ENCODE measurements at regions not wholly inside any gene's neighbourhood (a gene's known extent, or its start where the extent isn't known, plus 50 kb on each side); places are given as distances from the start of the nearest gene placed in this dataset.

DNA sequence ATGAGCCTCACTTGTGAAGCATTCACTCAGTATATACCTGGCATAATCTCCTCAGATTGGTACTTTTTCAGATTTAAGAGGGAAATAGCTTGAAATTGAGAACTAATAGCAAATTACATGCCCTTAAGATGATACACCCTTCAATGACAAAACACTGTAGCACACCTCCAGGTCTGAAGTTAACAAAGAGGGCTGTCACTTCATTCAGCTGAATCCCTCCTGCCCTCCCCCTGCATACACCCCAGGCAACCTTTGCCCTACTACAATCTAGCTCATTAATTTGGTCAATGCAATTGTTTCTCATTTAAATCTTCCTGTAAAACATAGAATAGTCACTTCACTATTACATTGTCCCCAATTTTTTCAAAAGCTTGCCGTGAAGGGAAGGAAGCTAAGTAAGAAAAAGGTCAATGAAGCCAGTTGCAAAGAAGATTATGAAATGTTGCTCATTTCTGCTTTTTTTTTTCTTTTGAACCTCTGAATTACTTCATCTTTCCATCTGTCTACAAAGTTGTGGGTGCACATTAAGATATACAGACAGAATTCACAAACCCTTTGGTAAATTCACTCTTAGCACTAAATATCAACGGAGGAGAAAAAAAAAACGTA, 294.8 kb upstream of the PTGER4 start:
- no peak for FAIRE-seq

- no peak for FAIRE-seq
These were observed 295.7 kb upstream of the PTGER4 start for GRCh38 chr5:40383749-40384651.

DNA sequence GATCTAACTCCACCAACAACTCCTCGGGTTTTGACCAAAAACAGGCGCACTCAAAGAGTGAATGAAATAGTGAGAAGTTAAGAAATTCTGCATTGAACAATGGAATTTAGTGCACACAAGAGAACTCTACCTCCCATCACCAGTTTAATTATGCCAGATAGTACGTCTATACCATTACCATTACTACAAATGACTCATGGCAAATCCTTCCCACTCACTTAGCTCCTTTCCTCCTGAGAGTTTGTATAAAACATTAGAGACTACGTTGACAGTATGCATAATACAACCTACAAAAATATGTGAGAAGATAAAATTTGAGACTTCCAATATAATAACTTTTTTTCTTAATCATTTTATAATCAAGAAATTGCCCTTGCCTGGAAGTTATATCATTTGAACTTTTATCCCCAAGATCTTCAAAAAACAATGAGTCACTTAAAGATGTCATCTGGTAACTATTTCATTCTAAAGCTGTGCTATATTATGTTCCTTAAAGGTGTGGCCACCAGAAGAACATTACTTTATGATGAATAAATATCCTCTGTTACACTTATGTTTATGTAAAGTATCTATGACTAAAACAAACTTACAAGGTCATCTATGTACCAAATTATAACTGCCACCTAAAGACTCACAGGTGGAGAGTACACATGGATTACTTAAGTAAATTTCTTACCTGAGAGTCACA, 297.9 kb upstream of the PTGER4 start:
- FAIRE-seq = no peak

- no peak for FAIRE-seq
These were observed 298.7 kb upstream of the PTGER4 start for GRCh38 chr5:40381016-40381415.

DNA sequence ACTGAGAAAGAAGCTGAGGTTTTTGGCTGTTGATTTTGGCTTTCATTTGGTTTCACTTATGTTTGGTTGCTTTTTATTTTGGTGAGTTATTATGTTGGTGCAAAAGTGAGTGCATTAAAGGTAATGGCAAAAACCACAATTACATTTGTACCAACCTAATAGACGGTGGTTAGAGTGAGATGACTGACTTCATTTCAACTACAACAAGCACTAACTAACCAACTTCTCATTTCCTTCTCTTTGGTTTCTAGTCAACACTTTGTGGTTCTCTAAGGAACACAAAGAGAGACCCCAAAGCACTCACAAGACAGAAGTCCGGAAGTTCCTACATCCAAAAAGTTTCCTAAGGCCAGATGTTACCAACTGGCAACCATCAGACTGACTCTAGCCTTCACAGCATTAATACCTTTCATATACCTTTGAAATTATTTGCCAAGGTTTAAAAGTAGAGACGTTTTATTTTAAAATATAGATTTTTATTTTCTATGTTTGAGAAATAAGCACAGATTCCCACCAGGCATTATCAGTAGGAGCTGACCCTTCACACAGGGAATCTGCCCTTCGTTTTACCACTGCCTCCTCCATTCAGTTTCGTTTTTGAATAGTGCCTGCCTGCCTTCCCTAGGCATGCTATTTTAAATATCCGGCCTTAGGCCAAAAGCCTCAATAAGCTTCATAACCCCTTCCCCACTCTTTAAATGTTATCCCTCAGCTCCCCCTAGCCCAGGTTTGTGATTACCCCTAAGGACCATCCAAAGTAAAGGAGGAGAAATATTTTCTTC, 301.1 kb upstream of the PTGER4 start:
- no peak for FAIRE-seq

- no peak for FAIRE-seq
These were observed 303.1 kb upstream of the PTGER4 start for GRCh38 chr5:40376566-40376965.

DNA sequence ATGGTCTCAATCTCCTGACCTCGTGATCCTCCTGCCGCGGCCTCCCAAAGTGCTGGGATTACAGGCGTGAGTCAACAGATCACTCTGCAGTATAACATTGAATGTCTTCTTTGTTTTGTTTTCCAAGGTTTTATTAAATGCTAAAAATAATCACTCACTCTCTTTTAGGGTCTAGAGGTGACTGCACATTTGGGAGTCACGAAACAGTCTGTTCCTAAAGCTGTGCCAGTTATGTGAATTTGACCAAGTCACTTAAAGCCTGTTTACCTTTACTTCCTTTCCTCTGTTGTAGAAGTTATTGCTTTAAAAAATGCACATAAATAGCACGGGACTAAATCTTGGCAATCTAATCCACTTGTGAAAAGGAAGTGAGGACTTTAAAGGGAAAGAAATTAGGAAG, 304.9 kb upstream of the PTGER4 start:
- FAIRE-seq = no peak

DNA sequence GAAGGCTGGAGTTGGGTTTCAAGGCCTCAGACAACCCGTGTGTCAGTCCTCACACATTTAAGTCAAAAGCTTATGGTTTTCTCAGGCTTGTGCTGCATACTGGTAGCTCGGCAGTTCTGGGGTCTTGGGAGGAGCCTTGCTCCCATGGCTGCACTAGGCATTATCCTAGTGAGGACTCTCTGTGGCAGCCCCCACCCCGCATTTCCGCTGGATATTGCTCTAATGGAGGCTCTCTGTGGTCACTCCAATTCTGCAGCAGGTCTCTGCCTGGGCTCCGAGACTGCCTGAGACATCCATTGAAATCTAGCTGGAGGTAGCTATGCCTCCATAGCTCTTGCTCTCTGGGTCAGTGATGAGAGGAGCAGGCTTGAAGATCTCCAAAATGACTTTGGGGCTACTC, 311.5 kb upstream of the PTGER4 start:
- FAIRE-seq = no peak

GRCh38 chr5:40367255-40367654, 312.5 kb upstream of the PTGER4 start:
- no peak for FAIRE-seq

GRCh38 chr5:40365342-40366330, 314.1 kb upstream of the PTGER4 start:
- no peak for FAIRE-seq

GRCh38 chr5:40364441-40364840, 315.3 kb upstream of the PTGER4 start:
- FAIRE-seq = no peak

- peak; percentile 76 for FAIRE-seq
These were observed 318.3 kb upstream of the PTGER4 start for GRCh38 chr5:40361378-40361777.

GRCh38 chr5:40360685-40361084, 319.0 kb upstream of the PTGER4 start:
- FAIRE-seq = no peak

GRCh38 chr5:40359832-40360231, 319.9 kb upstream of the PTGER4 start:
- no peak for FAIRE-seq

DNA sequence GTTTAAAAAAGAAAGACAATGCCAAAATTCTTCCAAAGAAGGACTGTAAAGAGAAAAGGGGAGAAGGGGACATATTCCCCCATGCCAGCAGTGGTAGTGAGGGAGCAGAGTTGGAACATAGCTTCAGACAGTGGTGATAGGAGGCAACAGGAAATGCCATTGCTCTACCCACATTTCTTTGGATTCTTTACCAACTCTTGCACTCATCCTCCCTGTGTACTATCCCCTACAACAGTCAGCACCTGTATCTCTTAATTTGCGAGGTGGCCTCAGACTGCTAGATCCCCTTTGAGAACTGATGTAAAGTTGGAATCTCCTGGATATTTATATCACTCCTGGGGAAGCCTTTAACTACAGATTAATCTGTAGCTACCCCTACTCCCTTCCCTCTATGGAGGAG, 320.6 kb upstream of the PTGER4 start:
- no peak for FAIRE-seq

- no peak for FAIRE-seq
These were observed 323.5 kb upstream of the PTGER4 start for GRCh38 chr5:40356248-40356647.

GRCh38 chr5:40355846-40356245, 323.9 kb upstream of the PTGER4 start:
- no peak for FAIRE-seq

DNA sequence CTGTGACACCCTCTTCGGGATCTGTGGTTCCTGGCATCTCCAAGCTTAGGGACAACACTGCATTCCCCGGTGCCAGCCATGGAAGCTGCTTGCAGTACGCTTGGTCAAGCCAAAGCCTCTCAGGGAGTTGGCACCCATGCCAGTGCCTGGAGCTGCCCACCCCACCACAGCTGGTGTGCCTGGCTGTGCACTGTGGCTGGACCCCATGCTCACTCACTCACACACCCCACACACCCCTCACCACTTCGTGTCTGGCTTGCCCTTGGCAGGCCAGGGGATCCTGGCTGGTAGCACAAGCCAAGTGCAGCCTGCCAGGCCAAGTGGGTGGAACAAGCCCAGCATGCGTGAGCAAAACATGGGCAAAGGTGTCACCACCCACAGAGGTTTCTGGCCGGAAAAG, 324.5 kb upstream of the PTGER4 start:
- no peak for FAIRE-seq

GRCh38 chr5:40354171-40354570, 325.5 kb upstream of the PTGER4 start:
- no peak for FAIRE-seq

DNA sequence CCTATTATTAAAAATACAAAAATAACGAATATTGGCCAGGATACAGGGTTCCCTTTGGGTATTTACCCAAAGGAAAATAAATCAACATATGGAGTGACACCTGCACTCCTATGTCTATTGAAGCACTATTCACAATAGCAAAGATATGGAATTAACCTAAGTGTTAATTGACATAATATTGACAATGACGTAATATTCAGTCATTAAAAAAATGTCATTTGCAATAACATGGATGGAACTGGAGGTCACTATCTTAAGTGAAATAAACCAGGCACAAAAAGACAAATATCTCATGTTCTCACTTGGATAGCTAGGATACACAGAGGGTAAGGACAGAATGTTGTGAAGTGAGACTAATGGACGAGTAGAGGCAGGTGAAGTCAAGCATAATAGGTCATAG, 326.3 kb upstream of the PTGER4 start:
- FAIRE-seq = no peak

DNA sequence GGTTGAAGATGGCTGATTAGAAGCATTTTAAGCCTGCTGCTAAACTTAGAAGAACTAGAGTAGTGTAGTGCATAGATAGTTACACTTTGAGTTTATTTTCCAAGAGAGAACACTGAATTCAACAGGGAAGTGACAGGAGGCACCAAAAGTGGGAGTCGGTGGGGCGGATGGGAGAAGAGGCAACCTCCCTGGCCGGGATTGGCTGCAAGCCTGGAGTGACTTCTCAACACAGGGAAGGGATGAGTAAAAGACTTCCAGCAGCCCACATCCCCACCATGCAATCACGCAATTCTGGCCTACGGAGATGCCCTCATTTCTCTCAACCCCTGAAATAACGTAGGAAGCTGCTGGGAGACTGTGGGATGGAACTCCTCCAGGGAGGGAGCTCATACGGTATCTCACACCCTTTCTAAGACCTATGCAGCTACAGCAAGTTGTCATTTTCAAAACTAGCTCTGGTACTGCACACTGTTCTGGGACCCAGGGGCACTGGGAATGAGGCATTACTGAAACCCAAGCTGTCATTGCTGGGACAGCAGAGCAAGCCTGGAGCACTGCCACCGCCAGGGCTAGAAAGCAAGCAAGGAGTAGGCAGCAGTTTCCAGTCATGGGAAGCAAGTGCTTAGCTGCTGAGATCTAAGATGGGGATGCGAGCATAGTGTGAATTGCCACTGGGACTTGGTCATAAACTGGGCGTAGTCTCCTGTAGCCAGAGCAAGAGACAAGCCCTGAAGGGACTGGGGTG, 331.6 kb upstream of the PTGER4 start:
- no peak for FAIRE-seq
